ENCODE measurements at regions not wholly inside any gene's neighbourhood (a gene's known extent, or its start where the extent isn't known, plus 50 kb on each side); places are given as distances from the start of the nearest gene placed in this dataset.

DNA sequence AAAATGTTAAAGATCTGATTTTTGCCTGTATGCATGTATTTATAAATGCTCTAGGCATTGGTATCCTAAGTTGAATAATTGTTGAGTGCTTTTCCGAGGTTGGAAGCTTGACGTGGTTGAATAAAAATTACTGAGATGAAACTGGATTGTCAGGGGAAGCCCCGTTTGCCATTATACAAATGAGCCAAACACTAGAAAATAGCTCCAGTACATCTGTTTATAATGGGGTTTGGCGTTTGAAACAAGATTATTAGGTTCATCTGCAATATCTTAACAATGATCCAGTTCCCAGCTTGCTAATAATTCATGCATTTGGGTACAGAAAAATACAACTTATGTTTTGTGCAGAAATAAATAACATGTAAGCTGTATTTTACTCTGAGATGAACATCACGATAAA, 789.6 kb downstream of the GALC start:
- TF ChIP-seq, protein P1, sequence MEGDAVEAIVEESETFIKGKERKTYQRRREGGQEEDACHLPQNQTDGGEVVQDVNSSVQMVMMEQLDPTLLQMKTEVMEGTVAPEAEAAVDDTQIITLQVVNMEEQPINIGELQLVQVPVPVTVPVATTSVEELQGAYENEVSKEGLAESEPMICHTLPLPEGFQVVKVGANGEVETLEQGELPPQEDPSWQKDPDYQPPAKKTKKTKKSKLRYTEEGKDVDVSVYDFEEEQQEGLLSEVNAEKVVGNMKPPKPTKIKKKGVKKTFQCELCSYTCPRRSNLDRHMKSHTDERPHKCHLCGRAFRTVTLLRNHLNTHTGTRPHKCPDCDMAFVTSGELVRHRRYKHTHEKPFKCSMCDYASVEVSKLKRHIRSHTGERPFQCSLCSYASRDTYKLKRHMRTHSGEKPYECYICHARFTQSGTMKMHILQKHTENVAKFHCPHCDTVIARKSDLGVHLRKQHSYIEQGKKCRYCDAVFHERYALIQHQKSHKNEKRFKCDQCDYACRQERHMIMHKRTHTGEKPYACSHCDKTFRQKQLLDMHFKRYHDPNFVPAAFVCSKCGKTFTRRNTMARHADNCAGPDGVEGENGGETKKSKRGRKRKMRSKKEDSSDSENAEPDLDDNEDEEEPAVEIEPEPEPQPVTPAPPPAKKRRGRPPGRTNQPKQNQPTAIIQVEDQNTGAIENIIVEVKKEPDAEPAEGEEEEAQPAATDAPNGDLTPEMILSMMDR (IDR thresholded peaks at IDR 0.05; ENCODE audit: insufficient read depth, low read length, poor library complexity, severe bottlenecking) = no peak
- Histone ChIP-seq H3K27me3 (ENCODE audit: control insufficient read depth, insufficient read depth, low read length) (no peaks in the 10 kb centered on the region), H3K36me3 (ENCODE audit: control insufficient read depth, insufficient read depth, low read length) (no peaks in the 10 kb centered on the region), H3K4me3 (ENCODE audit: low read depth, low read length) (no peak overlapping the region)
- DNase-seq (ENCODE audit: low read depth) = no peak

DNA sequence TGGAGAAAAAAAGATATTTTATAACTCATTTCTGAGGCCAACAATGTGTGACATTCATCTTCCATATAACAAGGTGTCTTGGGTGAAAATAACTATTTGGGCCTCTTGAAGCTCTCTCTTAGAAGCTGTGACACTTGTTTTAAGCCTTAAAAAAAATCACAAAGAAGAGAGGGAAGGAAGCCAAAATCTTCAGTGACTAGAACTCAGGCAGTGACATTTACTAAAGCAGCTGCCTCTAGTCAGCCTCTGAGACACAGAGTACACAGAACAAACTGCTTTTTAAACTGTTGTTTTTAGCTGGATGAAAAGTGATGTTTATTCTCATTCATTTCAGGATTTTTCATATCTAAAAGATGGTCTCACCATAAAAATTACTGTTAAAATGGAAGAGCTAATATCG, 793.6 kb downstream of the GALC start:
- no peaks in the 10 kb centered on the region for H3K36me3 ChIP-seq (ENCODE audit: control insufficient read depth, insufficient read depth, low read length)
- TF ChIP-seq, protein P1 (IDR thresholded peaks at IDR 0.05; ENCODE audit: insufficient read depth, low read length, poor library complexity, severe bottlenecking) = no peak
- H3K4me3 ChIP-seq (ENCODE audit: low read depth, low read length) = no peak overlapping the region
- DNase-seq (ENCODE audit: low read depth) = no peak
- H3K27me3 ChIP-seq (ENCODE audit: control insufficient read depth, insufficient read depth, low read length) = no peaks in the 10 kb centered on the region

DNA sequence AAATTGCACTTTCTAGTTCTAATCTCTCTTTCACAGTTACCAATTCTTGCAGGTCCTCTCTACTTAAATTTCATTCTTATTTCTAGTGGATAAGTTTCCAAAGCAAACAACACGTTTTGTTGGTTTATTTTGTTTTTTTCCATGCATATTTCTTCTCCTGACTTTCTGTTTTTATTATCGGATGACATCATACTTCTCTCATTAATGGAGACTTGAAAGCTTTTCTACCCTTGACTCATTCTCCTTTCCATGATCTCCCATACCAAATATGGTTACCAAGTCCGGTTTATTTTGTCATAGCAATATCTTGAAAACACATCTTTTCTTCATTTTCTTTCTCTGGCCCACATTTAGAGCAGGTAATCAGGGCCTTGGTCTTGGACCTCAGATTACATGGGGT, 796.5 kb downstream of the GALC start:
- H3K4me3 ChIP-seq (ENCODE audit: low read depth, low read length) = no peak overlapping the region
- H3K36me3 ChIP-seq (ENCODE audit: control insufficient read depth, insufficient read depth, low read length) = no peaks in the 10 kb centered on the region
- TF ChIP-seq, protein P1 (IDR thresholded peaks at IDR 0.05; ENCODE audit: insufficient read depth, low read length, poor library complexity, severe bottlenecking) = no peak
- no peaks in the 10 kb centered on the region for H3K27me3 ChIP-seq (ENCODE audit: control insufficient read depth, insufficient read depth, low read length)
- DNase-seq (ENCODE audit: low read depth) = no peak

DNA sequence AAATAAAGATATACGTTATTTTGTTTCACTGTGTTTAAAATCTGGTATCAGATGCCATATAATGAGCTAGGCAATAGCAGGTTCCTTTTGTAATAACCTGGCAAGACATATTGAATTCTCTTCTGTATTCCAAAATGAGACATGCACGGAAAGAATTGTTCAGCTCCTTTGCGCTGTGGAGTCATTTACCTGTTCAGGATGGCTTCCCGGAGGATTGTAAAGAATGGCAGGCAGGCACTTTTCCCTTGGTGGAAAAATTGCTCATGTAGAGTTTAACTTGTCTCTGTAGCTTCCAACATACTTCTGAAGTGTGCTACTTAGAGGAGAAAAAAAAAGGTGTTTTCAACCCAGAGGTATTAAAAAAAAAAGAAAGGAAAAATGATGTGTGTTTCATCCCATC, 805.2 kb downstream of the GALC start:
- no peaks in the 10 kb centered on the region for H3K36me3 ChIP-seq (ENCODE audit: control insufficient read depth, insufficient read depth, low read length)
- TF ChIP-seq, protein P1 (IDR thresholded peaks at IDR 0.05; ENCODE audit: insufficient read depth, low read length, poor library complexity, severe bottlenecking) = no peak
- no peak for DNase-seq (ENCODE audit: low read depth)

DNA sequence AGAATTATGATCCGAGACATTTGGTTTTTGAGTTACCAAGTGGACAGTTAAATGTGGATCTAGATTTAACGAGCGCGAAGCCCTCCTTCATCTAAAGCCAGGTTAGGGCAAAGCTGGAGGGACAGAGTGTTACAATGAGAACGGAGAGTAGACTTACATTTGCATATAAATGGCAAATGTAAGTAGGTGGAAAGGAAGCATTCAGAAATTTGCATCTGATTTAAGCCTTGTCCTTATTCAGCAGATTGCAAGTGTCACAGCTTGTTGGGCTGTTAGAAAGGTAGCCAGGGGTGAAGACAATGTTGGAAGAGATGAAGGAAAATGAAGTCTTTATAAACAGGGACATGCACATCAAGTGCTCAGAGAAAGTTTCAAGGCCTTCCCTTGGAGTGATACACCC, 806.2 kb downstream of the GALC start:
- no peak for DNase-seq (ENCODE audit: low read depth)
- TF ChIP-seq, protein P1 (IDR thresholded peaks at IDR 0.05; ENCODE audit: insufficient read depth, low read length, poor library complexity, severe bottlenecking) = no peak
- H3K4me3 ChIP-seq (ENCODE audit: low read depth, low read length) = no peak overlapping the region

More for the DNA sequence above, 805.2 kb downstream of the GALC start:
- H3K27me3 ChIP-seq (ENCODE audit: control insufficient read depth, insufficient read depth, low read length) = no peaks in the 10 kb centered on the region
- H3K4me3 ChIP-seq (ENCODE audit: low read depth, low read length) = no peak overlapping the region

DNA sequence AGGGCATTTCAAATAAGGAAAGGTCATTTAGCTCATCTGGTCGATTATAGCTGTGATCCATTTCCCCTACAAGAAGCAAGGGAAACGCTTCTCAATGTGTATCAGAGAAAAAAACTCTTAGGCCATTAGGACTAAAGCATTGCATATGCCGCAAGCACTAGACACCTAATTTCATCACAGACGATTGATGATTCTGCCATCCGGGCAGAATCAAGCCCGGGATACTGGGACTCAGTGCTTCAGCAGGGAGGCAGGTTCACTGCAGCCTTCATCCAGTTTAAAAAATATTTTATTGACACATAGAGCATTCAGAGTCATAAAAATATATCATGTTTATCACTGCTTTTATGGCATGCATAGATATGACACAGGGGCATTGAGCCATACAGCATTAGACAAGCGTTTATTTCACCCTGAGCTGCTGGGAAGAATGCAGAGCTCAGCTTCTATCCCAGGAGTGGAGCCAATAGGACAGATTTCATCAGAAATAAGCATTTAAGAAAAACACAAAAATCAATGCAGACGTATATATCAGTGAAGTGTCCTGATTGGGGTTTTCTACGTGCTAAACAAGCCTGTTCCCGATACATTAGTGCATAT, 806.9 kb downstream of the GALC start:
- TF ChIP-seq, protein P1 (IDR thresholded peaks at IDR 0.05; ENCODE audit: insufficient read depth, low read length, poor library complexity, severe bottlenecking) = no peak
- Histone ChIP-seq H3K36me3 (ENCODE audit: control insufficient read depth, insufficient read depth, low read length) (no peaks in the 10 kb centered on the region), H3K4me3 (ENCODE audit: low read depth, low read length) (no peak overlapping the region)

More for the DNA sequence above, 806.2 kb downstream of the GALC start:
- H3K27me3 ChIP-seq (ENCODE audit: control insufficient read depth, insufficient read depth, low read length) = no peaks in the 10 kb centered on the region
- H3K36me3 ChIP-seq (ENCODE audit: control insufficient read depth, insufficient read depth, low read length) = no peaks in the 10 kb centered on the region

More for the DNA sequence above, 806.9 kb downstream of the GALC start:
- H3K27me3 ChIP-seq (ENCODE audit: control insufficient read depth, insufficient read depth, low read length) = no peaks in the 10 kb centered on the region
- no peak for DNase-seq (ENCODE audit: low read depth)

All from kidney epithelial cell (primary cell).